Right renal pelvis (tissue), 4 donors: ENCODE measurements at regions not wholly inside any gene's neighbourhood (a gene's known extent, or its start where the extent isn't known, plus 50 kb on each side); places are given as distances from the start of the nearest gene placed in this dataset.
"Not testable (repeated sequence)": the region's sequence is repeated elsewhere in the genome, so short reads cannot be mapped to it uniquely, and the experiment has no call there.

Experiments used
- DNase-seq, 4 donors: peaks; one replicate each; pipeline ENCODE4 v3.0.0-alpha.2; 2013; ENCODE audit warnings: low read depth in 4 of 4, low spot score in 3 of 4, missing footprints in 1 of 4

DNA sequence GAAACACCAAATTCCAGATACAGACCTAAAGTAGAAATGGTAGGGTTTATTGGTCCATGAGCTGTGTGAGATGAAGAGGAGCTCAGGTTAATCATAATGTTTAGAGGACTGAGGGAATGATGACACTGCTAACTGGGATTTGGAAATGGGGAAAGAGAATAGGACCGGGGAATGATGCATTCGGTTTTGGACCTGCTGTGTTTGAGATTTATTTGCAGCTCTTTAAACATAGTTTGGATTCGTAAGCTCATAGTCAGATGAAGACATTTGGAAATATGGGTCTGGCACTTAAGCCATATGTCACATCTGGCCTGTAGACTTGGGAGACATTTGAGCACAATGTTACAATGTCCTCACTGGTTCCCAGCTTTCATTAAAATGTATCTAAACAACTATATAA, 127.9 kb upstream of the DUSP10 start:
- DNase-seq = no peak

GRCh38 chr1:221868593-221869303, 126.9 kb upstream of the DUSP10 start:
- DNase-seq = no peak

DNA sequence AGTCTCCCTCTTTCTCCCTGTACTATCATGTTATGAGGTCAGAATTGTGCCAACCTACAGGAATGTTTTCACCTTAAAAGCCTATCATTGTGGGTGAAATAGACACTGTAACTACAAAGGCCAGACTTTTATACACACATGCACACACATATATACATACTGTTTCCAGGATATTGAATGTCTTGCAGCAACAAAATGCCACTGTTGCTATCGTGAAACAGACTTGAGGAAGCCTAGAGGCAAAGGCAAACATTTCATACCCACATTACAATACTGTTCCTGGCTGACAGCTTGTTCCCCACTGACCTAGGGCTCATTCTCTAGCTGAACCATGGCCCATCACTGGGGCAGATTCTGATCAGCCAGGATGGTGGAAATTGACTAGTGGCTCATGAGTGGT, 125.1 kb upstream of the DUSP10 start:
- DNase-seq = no peak

GRCh38 chr1:221865808-221866207, 123.9 kb upstream of the DUSP10 start:
- no peak for DNase-seq

DNA sequence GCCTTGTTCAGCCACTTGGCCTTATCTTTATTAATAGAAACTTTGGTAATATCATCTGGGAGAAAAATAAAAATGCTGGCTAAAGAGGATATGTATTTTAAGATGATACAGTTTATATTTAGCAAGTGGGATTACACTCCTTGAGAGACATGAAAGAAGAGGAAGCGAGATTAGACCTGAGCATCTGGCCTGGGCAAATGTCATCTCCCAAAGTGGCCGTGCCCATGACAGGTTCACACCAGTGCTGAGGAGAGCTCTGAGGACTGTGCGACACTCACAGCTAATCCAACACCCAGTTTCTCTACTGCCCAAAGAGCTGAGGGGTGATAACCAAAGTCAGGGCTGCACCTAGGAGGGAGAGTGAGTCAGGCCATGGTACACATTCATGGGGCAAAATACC, 121.7 kb upstream of the DUSP10 start:
- no peak for DNase-seq

GRCh38 chr1:221862971-221863370, 121.1 kb upstream of the DUSP10 start:
- DNase-seq = no peak

DNA sequence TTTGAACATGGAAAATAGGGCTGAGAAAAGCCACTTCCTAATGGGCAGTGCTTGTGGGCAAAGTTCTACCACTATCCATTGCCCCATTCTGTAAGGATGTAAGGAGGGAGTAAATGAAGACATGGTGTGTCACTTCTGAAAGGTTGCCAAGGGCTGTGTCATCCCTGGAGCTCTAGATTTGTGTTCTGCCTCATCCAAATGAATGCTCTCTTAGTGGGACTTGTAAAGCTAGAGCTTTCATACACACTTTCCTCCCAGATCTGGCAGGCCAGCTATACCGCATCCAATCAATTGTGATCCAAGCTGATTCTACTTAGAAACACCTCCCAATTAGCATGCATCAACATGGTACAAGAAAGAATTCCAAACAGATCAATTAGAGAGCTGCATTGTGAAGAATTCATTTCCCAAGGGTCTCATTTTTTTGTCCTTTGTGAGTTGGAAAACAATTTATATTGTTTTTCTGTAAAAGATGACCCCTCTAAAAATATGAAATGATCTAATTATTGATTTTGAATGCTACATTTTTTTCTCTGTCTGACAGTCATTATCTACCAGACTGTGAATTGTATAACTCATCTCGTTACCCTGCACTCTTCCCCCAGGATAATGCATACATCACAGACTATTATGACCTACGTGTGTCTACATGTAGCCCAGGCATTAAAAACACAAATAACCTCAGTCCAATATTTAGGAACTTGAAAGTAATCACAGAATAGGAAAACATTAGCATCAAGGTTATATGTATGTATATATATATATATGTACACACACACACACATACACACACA, 117.1 kb upstream of the DUSP10 start:
- DNase-seq = no peak

DNA sequence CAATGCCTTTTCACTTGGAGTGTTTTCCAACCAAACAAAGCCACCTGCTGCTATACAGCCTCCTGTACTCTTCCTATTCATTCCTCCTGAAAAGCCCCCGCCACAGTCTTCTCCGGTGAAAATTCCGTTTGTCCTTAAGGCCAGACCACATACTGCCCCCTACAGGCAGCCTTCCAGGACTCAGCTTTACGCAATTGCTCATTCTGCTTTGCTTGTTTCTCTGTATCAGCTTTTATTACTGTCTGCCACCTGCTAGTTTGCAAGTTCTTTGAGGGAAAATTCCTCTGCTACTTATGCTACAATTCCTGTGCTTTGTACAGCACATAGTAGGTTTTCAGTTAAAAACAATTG, 115.2 kb upstream of the DUSP10 start:
- not testable (repeated sequence) for DNase-seq

DNA sequence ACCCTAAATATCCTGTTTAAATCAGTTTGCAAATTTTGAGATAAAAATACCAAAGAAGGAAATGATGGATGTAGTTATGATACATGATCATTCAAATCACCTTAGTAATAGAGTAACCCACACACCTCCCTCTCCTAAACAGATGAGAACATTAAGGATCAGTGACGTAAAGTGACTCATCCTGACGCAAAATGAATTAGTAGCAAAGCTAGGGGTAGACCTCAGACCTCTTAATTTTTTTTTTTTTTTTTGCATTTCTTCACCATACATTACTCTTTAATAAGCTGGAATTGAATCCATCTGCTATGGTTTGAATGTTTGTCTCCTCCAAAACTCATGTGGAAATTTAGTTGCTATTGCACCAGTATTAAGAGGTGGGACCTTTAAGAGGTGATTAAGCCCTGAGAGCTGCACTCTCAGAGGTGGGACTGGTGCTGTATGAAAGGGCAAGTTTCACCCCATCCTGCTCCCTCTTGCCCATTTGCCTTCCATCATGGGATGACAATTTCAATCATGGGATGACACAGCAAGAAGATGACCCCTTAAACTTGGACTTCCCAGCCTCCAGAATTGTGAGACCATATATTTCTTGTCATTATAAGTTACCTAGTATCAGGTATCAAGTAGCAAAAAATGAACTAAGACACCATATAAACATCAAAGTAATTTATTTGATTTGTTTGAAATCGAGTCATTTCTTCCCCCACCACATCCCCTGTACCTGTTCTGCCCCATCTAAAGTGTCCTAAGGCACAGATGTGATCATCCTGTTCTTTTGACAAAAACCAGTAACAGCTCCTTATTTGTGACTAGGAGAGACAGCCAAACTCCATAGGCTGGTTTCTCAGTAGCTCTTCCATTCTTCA, 114.6 kb upstream of the DUSP10 start:
- DNase-seq = no peak

DNA sequence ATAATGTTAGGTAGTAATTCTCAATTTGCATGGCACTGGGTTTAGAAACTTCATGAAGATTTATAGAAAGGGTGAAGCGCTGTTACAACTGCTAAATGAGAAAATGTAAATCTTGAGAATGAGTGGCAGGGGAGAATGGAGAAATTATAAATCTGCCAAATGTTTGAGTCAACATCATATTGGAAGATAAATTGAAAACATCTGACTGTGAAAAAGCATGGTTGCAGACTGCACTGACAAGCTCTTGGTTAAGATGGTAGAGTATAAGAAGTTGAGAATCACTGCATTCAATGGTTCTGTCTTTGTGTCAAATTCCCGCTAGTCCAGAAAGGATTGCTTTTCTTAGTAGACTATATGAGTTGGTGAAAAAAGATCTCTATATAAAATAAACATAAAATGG, 113.3 kb upstream of the DUSP10 start:
- DNase-seq = no peak

GRCh38 chr1:221851336-221851735, 109.4 kb upstream of the DUSP10 start:
- no peak for DNase-seq

DNA sequence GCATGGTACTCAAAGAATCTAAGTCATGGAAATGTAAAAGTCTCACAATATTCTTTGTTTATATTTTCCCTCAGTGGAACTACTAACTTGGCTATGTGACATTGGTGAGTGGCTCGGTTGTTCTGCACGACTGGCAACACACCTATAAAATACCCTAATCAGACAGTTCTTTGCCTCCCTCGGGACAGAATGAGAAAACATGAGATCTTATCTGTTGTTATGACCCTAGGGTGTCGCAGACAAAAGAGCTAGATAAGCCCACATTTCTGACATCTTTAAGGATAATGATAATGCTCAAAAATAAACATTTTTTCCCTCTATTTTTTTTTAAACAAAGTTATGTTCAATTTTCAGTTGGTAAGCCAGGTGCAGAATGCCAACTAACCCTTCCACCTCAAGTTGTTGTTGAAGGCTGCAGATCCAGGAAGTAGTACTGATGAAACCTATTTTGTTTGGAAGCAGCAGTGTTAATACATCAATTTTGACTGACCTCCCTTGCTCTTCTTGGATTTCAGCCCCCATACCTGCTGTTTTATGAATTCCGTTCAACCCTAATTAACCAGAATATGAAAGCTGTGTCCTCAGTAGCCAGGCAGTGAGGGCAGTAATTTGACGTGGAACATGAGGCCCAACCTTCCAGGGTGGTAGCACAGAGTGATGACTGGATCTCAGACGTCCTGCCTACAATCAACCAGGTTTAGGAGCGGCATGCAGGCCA, 108.7 kb upstream of the DUSP10 start:
- DNase-seq = no peak

DNA sequence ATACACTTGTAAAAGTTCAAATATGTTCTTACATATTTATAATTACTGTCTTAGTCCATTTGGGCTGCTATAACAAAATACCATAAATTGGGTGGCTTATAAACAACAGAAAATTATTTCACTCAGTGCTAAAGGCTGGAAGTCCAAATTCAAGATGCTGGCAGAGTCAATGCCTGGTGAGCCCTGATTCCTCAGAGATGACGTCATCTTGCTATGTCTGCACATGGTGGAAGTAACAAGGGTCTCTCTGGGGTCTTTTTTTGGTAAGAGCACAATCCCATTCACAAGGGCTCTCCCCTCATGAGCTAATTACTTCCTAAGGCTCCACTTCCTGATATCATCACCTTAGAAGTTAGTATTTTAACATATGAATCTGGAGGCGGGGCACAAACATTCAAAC, 108.0 kb upstream of the DUSP10 start:
- no peak for DNase-seq

GRCh38 chr1:221849110-221849509, 107.2 kb upstream of the DUSP10 start:
- no peak for DNase-seq

- DNase-seq = no peak
Measured at GRCh38 chr1:221847676-221848075, 105.8 kb upstream of the DUSP10 start.

- no peak for DNase-seq
Measured at GRCh38 chr1:221845650-221846371, 103.9 kb upstream of the DUSP10 start.

DNA sequence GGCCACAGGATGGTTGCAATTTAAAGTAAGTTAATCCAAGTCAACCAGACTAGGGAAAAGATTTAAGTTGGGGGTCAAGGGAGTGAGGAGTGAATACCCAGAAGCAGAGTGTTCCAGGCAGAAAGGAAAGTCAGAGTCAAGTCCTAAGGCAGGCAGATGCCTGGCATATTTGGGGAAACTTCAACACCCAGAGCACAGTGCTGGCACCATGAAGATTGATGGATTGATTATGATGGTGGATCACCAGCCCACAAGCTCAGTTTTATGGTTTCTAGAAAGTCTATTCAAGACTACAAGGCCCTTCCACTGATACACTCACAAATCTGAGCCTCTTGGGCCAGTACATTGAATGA, 100.1 kb upstream of the DUSP10 start:
- no peak for DNase-seq

DNA sequence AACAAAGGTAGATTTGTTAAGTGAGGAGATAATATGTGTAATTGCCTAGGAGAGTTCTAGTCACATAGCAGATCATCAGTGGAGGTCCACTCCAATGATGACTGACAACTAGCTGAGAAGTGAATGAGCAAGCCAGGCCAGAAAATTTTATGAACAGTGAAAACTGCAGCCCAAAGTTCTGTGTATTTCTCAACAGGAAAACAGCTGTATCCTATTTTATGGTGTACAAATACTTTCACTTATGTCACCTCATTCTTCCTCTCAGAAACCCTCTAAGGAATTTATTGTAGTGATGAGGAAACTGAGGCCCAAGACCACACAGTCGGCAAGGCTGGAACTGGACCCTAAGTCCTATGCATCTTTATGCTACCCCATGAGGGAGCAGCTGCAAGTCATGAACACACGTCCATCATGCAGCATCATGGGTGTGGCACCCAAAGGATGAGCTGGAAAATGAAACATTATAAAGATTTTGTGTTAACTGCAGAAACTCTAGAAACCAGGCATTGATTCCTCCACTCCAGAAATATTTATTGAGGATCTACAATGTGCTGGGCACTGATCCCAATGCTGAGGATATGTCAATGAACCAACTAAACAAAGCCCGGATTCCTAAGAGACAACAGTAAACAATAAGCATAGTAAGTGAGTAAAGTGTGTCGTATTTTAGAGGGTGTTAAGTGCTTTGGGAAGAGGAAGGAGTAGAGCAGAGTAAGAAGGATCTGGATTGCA, 99.5 kb upstream of the DUSP10 start:
- DNase-seq = no peak

DNA sequence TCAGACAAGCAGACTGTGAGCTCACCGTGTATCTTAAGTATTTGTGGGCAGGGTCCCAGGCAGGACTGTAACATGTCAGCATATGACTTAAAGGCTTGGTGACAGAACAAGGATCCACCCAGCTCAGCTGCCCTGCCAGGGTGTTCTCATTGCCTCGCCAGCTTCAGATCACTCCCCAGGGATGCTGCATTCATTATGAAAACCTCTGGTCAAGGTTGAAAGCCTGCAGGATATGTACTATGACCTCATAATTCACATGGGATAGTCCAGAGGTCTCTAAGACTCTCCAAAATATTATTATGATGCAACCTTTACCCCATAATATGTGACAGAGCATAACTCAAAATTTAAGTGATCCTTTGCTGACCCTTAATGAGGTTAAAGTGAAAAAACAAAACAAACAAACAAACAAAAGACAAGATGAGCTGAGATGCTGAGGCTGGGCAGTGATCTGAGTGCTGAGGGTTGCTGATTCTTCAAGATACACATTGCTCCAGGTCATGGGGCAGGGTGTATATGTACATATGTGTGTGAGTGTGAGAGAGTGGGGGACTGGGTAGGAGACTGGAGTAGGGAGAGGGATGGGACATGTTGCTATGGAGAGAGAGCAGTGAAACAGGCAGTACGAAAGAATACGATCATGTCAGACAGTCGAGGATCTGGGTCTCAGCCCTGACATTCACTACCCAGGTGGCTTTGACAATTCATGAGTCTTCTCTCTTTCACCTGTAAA, 98.8 kb upstream of the DUSP10 start:
- no peak for DNase-seq
